Gastroesophageal sphincter (tissue), 3 donors: ENCODE measurements at regions not wholly inside any gene's neighbourhood (a gene's known extent, or its start where the extent isn't known, plus 50 kb on each side); places are given as distances from the start of the nearest gene placed in this dataset.

Experiments used
- POLR2A ChIP-seq, 2 donors: fragments of 450-650 bp; IDR thresholded peaks; one replicate each; pipeline ENCODE4 v1.6.1; 2017; ENCODE audit warnings: antibody characterized with exemption in 2 of 2, mild to moderate bottlenecking in 2 of 2, moderate library complexity in 1 of 2
- TF ChIP-seq, protein P1 (sequence below), 4 experiments: fragments of 200-600 bp in 2 of 4; fragments of 450-650 bp in 2 of 4; sonication (generic) in 1 of 4; IDR thresholded peaks; one replicate each; pipeline ENCODE4 v1.5.1; 2017 to 2019; ENCODE audit warnings: antibody characterized with exemption in 4 of 4, mild to moderate bottlenecking in 2 of 4, moderate library complexity in 2 of 4

DNA sequence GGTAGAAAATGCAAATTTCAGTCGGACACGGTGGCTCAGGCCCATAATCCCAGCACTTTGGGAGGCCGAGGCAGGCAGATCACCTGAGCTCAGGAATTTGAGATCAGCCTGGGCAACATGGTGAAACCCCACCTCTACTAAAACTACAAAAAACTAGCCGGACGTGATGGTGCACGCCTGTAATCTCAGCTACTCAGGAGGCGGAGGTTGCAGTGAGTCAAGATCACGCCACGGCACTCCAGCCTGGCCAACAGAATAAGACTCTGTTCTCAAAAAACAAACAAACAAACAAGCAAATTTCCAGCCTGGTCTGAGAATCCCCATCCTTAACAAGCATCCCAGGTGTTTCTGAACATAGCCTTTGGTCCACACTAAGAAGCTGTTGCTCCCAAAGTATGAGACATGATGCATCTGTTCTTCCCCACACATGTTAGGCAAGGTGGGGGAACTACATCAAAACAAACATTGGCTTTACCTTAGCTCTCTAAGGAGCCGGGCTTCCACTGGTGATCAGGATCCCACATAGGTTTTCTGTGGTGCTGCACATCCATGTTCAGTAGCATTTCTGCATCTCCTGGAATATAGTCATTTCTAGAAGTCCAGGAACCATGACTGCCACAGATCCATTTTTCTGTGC lies 92.5 kb upstream of the DMRT1 start:
- no peak for TF ChIP-seq POLR2A (IDR thresholded peaks at IDR 0.05)
- TF ChIP-seq, protein P1, sequence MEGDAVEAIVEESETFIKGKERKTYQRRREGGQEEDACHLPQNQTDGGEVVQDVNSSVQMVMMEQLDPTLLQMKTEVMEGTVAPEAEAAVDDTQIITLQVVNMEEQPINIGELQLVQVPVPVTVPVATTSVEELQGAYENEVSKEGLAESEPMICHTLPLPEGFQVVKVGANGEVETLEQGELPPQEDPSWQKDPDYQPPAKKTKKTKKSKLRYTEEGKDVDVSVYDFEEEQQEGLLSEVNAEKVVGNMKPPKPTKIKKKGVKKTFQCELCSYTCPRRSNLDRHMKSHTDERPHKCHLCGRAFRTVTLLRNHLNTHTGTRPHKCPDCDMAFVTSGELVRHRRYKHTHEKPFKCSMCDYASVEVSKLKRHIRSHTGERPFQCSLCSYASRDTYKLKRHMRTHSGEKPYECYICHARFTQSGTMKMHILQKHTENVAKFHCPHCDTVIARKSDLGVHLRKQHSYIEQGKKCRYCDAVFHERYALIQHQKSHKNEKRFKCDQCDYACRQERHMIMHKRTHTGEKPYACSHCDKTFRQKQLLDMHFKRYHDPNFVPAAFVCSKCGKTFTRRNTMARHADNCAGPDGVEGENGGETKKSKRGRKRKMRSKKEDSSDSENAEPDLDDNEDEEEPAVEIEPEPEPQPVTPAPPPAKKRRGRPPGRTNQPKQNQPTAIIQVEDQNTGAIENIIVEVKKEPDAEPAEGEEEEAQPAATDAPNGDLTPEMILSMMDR (IDR thresholded peaks at IDR 0.05) = no peak
